Peyer's patch (tissue), 4 donors: ENCODE measurements at regions not wholly inside any gene's neighbourhood (a gene's known extent, or its start where the extent isn't known, plus 50 kb on each side); places are given as distances from the start of the nearest gene placed in this dataset.

ENCODE experiments used
- DNase-seq, 3 donors: peaks; one replicate each; pipeline ENCODE4 v3.0.0-alpha.2; 2017 to 2019
- H3K27ac ChIP-seq, 4 donors: fragments of 200-600 bp; sonication (generic); one replicate each; pipeline ENCODE4 v1.5.1; 2016 to 2019
- H3K27me3 ChIP-seq, 2 donors: fragments of 200-600 bp; sonication (generic); one replicate each; pipeline ENCODE4 v1.5.1; 2019
- H3K36me3 ChIP-seq, 3 donors: fragments of 200-600 bp; sonication (generic); one replicate each; pipeline ENCODE4 v1.5.1; 2016 to 2019
- H3K4me1 ChIP-seq, 4 donors: fragments of 200-600 bp; sonication (generic); one replicate each; pipeline ENCODE4 v1.5.1; 2016 to 2019
- H3K4me3 ChIP-seq, 4 donors: fragments of 200-600 bp; sonication (generic); 1 replicate in 3 of 4; 2 replicates in 1 of 4; pipeline ENCODE4 v1.5.1; 2016 to 2019; ENCODE audit warnings: mild to moderate bottlenecking in 1 of 4
- H3K9me3 ChIP-seq, 4 donors: fragments of 200-600 bp; sonication (generic); one replicate each; pipeline ENCODE4 v1.5.1; 2016 to 2019; ENCODE audit warnings: mild to moderate bottlenecking in 1 of 4
- POLR2A ChIP-seq, 2 donors: fragments of 450-650 bp; IDR thresholded peaks; one replicate each; pipeline ENCODE4 v1.5.1; 2017; ENCODE audit warnings: antibody characterized with exemption in 2 of 2, mild to moderate bottlenecking in 2 of 2, moderate library complexity in 2 of 2
- TF ChIP-seq, protein P1 (sequence below), 6 experiments: fragments of 450-650 bp in 4 of 6; fragments of 200-600 bp in 2 of 6; sonication (generic) in 1 of 6; IDR thresholded peaks; one replicate each; pipeline ENCODE4 v1.5.1; 2017 to 2019; ENCODE audit warnings: antibody characterized with exemption in 6 of 6, mild to moderate bottlenecking in 3 of 6, moderate library complexity in 1 of 6

DNA sequence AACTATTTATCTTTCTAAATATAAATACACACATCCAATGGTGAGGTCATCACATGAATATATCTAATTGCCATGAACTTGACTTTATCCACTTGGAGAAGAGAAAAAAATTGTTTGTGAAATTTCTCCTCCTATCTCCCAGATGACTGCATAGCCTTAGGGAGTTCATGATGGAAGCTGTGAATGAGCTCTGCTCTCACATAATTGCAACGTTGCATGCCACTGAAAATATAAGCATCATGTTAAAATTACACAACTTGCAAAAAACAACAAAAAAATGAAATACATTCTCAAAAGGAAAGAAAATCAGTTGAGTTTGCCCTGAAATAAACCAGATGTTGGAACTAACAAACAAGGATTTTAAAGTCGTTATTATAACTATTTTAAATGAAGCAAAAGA lies 50.6 kb upstream of the OSR1 start:
- H3K27me3 ChIP-seq: no peaks in the 10 kb centered on the region
- H3K4me3 ChIP-seq: no peak overlapping the region
- no peak overlapping the region for H3K27ac ChIP-seq
- TF ChIP-seq POLR2A (IDR thresholded peaks at IDR 0.05): no peak
- TF ChIP-seq, protein P1, sequence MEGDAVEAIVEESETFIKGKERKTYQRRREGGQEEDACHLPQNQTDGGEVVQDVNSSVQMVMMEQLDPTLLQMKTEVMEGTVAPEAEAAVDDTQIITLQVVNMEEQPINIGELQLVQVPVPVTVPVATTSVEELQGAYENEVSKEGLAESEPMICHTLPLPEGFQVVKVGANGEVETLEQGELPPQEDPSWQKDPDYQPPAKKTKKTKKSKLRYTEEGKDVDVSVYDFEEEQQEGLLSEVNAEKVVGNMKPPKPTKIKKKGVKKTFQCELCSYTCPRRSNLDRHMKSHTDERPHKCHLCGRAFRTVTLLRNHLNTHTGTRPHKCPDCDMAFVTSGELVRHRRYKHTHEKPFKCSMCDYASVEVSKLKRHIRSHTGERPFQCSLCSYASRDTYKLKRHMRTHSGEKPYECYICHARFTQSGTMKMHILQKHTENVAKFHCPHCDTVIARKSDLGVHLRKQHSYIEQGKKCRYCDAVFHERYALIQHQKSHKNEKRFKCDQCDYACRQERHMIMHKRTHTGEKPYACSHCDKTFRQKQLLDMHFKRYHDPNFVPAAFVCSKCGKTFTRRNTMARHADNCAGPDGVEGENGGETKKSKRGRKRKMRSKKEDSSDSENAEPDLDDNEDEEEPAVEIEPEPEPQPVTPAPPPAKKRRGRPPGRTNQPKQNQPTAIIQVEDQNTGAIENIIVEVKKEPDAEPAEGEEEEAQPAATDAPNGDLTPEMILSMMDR (IDR thresholded peaks at IDR 0.05): no peak
- no peaks in the 10 kb centered on the region for H3K4me1 ChIP-seq
- H3K36me3 ChIP-seq: no peaks in the 10 kb centered on the region
- H3K9me3 ChIP-seq: no peaks in the 10 kb centered on the region
- no peak for DNase-seq

DNA sequence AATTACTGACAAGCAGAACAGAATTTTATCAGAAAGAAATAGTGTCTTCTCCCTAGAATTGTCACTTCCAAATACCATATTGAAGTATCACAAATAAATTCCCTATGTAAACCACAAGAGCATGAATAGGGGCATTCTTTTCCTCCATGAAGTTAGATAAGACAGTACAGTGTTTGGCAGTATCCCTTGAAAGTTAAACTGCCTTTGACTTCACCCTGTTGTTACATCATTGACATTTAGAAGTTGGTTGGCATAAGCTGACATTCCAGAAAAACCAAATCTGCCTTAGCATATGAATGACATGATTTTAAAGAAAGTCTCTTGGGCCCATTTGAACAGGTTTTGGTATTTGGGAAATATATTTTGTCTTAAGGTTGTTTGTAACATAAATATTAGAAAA lies 50.2 kb upstream of the OSR1 start:
- H3K27me3 ChIP-seq: no peaks in the 10 kb centered on the region
- no peak for DNase-seq
- H3K36me3 ChIP-seq: no peaks in the 10 kb centered on the region
- H3K27ac ChIP-seq: no peak overlapping the region
- no peaks in the 10 kb centered on the region for H3K9me3 ChIP-seq
- no peak overlapping the region for H3K4me3 ChIP-seq
- no peak for TF ChIP-seq POLR2A (IDR thresholded peaks at IDR 0.05)
- TF ChIP-seq, protein P1 (IDR thresholded peaks at IDR 0.05): no peak
- H3K4me1 ChIP-seq: no peaks in the 10 kb centered on the region
